Tongue (tissue), 1 donor: ENCODE measurements at regions not wholly inside any gene's neighbourhood (a gene's known extent, or its start where the extent isn't known, plus 50 kb on each side); places are given as distances from the start of the nearest gene placed in this dataset.
"Not testable (repeated sequence)": the region's sequence is repeated elsewhere in the genome, so short reads cannot be mapped to it uniquely, and the experiment has no call there.

Source experiments
- DNase-seq: peaks from one replicate; pipeline ENCODE4 v3.0.0-alpha.2; 2015

- DNase-seq, result no peak
Observed at GRCh38 chr7:54898659-54899340, 120.0 kb upstream of the EGFR start.

DNA sequence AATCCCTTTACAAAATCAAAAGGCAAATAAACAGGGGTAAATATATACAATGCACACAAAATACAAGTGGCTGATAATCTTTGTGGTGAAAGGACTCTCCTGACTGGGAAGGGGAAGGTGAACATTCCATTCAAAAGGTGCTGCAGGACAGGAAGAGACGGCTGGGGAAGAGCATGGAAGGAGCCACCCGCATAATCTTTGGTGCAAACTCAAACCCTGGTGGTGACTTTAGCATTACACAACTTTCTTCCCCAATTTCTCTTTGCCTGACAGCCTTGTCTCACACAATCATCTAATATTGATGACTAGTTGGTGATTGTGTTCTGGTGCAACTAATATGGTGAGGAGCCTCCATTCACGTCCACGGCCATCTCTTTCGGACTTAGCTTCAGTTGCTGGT is 117.0 kb upstream of the EGFR start:
- DNase-seq, result no peak

GRCh38 chr7:54904130-54904529 is 114.7 kb upstream of the EGFR start:
- DNase-seq, result peak; percentile 7

- no peak for DNase-seq
Observed at GRCh38 chr7:54904986-54905385, 113.8 kb upstream of the EGFR start.

- DNase-seq, result no peak
Observed at GRCh38 chr7:54906963-54907362, 111.9 kb upstream of the EGFR start.

DNA sequence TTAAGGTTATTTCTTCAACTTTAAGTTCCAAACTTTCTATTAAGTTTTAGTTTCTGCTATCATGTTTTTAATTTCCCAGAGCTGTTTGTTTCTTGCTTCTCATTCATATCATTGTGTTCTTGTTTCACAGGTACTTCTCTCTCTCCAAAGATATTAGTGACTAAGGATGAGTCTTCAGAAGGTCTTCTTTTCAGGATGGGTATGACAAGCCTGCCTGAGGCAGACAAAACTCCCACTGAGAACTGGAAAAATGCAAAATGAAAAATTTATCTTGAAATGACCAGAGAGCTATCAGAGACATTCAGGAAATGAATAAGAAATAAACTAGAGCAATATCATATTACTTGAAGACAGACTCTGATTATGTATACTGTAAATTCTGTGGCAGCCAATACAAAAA is 110.8 kb upstream of the EGFR start:
- DNase-seq, result no peak

DNA sequence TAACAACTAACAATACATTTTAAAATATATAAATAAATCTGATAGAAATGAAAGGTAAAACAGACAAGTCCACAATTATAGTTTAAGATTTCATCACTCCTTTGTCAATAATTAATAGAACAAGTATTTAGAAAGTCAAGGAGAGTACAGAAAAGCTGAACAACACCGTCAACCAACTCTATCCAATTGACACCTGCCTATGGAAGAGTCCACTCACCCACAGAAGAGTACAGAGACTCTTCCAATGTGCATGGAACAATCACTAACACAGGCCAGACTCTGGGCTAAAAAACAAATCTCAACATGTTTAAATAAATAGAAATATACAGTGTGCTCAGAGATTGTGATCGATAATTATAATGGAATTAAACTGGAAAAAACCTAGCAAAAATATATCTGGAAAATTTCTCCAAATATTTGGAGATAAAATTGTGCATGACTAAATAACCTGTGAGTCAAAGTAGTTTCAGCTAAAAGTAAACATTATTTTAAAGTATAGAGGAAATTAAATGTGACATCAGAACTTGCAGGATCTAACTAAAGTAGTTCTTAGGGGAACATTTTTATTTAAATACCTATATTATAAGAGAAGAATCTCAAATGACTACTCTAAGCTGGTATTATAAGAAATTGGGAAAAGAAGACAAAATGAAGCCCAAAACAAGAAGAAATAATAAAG is 109.9 kb upstream of the EGFR start:
- no peak for DNase-seq

DNA sequence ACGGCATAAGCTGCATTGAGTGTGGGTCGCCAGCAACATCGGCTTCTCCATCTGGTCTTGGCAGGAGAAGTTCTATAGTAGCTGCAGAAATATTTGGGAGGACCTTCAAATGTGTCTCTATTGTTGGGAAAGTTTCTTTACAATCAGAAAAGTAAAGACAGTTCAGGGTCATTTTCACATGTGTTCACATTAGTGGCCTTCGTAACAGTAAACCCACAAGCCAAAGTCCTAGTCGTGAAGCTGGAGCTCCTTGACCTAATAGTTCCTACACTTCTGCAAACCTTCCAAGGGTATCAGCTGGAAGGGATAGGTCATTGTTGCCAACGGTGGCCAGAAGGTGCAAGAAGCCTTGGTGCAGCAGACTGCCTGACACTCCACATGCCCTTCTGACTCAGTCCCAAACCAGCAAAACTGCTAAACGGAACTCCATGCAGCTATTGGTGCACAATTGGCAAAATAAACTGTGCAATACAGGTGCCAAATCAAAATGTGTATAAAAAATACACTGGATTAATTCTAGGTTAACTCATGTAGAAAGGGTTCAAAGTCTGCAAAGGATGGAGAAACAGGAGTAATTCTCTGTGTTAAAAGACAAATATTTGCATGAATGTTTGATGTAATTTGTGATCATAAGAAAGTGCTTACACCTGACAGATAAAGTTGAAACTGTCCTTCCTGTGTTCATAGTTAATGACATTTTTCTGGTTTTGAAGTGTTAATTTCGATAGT is 102.8 kb upstream of the EGFR start:
- no peak for DNase-seq

DNA sequence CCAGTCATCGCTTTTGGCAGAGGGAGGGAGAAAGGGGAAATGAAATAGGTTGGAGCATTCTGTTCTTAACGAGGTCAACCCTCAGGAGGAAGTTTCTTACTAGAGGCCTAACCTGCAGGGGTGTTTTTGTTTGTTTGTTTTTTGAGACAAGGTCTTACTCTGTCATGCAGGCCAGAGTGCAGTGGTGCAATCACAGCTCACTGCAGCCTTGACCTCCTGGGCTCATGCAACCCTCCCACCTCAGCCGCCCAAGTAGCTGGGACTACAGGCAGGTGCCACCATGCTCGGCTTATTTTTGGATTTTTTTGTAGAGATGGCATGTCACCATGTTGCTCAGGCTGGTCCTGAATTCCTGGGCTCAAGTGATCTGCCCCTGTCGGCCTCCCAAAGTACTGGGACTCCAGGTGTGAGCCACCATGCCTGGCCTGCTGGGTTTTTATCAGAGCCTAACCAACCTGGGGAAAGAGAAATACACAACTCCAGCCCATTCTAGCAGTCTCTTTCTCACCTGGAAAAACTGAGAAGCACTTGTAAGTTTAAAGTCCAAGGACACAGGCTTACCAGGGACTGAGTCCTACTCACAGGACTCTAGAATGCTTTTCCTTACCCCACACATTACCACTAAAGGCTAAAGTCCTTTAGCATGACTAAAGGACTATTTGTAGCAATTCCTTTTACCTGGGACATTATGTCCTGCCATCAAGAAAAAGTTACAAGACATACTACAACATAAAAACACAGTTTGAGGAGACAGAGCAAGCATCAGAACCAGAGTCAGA is 101.0 kb upstream of the EGFR start:
- DNase-seq, result no peak

DNA sequence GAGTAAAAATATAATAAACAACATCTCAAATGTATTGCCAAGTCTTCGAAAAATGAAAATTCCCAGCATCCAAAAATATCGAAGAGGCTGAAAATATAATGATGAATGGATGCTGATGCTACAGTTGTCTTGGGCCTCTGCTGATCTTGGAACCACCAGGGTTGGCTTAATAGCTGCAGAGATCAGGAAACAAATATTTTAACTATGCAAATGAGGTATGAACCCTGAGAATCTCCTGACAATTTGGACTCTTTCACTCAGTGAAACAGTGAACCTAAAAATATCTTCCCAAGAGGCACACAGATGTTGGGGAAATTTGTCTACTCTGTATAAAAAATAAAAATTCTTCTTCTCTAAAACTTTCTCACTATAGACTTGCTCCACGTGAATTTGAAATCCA is 97.7 kb upstream of the EGFR start:
- no peak for DNase-seq

GRCh38 chr7:54931532-54931931 is 87.3 kb upstream of the EGFR start:
- DNase-seq, result no peak

GRCh38 chr7:54932818-54933543 is 85.8 kb upstream of the EGFR start:
- DNase-seq, result peak; percentile 89

GRCh38 chr7:54933643-54934042 is 85.2 kb upstream of the EGFR start:
- no peak for DNase-seq

- DNase-seq, result no peak
Observed at GRCh38 chr7:54940748-54941147, 78.1 kb upstream of the EGFR start.

DNA sequence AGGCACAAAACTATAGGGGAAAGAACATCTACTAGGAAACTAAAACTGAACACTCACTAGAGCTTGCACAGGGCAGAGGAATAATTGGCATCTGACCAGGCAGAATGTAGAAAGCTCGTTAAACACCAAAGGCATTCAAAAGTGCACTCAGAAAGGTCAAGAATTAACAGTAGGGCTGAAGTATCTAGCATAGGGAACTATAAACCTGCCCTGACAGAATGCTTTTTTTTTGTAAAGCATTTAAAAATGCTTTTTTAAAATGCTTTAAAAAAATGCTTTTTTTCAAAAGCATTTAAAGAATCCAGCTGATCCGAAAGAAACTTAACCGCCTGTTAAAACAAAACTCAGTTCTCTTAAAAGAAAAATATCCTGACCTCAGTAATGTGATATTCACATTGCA is 74.6 kb upstream of the EGFR start:
- peak; percentile 11 for DNase-seq

- DNase-seq, result no peak
Observed at GRCh38 chr7:54946271-54946670, 72.5 kb upstream of the EGFR start.

- DNase-seq, result peak; percentile 49
Observed at GRCh38 chr7:54946764-54947163, 72.1 kb upstream of the EGFR start.

DNA sequence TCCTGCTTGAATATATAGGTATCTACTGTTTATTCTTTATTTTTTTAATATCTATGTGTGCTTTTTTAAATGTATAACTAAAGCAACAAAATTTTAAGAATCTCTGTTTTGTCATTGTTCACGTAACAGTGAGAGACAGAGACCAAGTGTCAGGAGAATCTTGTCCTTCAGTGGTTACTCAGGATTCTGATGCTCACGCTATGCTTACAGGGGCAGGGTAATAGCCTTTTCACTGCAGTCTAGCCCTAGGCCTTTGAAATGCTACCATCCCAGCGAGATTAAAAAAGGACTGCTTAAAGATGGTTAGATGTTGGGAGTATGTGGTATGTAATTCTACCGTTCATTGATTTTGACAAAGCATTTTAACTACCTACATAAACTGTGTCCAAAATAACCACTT is 71.6 kb upstream of the EGFR start:
- no peak for DNase-seq

DNA sequence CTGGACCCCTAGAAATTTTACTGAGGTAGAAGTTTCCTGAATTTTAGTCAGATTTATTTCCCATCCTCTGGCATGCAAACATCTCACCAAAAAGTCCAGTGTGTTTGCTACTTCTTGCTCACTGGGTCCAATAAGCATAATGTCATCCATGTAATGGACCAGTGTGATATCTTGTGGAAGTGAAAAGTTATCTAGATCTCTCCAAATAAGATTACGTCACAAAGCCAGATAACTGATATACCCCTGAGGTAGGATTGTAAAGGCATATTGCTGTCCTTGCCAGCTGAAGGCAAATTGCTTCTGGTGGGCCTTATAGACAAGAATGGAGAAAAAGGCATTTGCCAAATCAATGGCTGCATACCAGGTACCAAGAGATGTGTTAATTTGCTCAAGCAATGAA is 69.3 kb upstream of the EGFR start:
- not testable (repeated sequence) for DNase-seq

- DNase-seq, result no peak
Observed at GRCh38 chr7:54955296-54955695, 63.5 kb upstream of the EGFR start.

GRCh38 chr7:54955696-54956420 is 63.0 kb upstream of the EGFR start:
- DNase-seq, result no peak
